OCI-LY7 (cell line): ENCODE measurements at regions not wholly inside any gene's neighbourhood (a gene's known extent, or its start where the extent isn't known, plus 50 kb on each side); places are given as distances from the start of the nearest gene placed in this dataset.

Source experiments
- BruUV-seq: library from RNA; stranded (reverse); fragments of 400-500 nt; replicated peaks from 2 replicates; lab custom pipeline; 2021; lab: Mats Ljungman, UMichigan
- CTCF ChIA-PET: fragments of 300-600 bp; sonication (Branson Sonifier 250); formaldehyde crosslinking; loops from one replicate; lab custom pipeline; 2022; ENCODE audit warnings: antibody characterized with exemption; ENCODE audit not compliant: unreplicated experiment; lab: Charles Lee
- POLR2A ChIA-PET: fragments of 300-600 bp; sonication (Branson Sonifier 250); formaldehyde crosslinking; loops from one replicate; lab custom pipeline; 2022; ENCODE audit warnings: antibody characterized with exemption; lab: Charles Lee
- DNase-seq: peaks from one replicate; pipeline ENCODE4 v3.0.0-alpha.2; 2015; ENCODE audit warnings: low spot score
- H2AFZ ChIP-seq: fragments of 200-600 bp; sonication (generic), shearing (Covaris generic); 2 replicates; pipeline ENCODE4 v1.6.1; 2014; ENCODE audit warnings: mild to moderate bottlenecking, antibody characterized with exemption, low read length, moderate library complexity
- H3K27ac ChIP-seq: fragments of 200-600 bp; sonication (generic); 2 replicates; pipeline ENCODE4 v1.5.1; 2014; ENCODE audit warnings: mixed run types, low read depth, mild to moderate bottlenecking, moderate library complexity, low read length, inconsistent platforms; ENCODE audit not compliant: poor library complexity, severe bottlenecking
- H3K36me3 ChIP-seq: fragments of 200-600 bp; sonication (generic); 2 replicates; pipeline ENCODE4 v1.6.1; 2014; ENCODE audit warnings: mild to moderate bottlenecking, antibody characterized with exemption, low read length, moderate library complexity, mixed read lengths; ENCODE audit not compliant: insufficient read depth
- H3K4me1 ChIP-seq: fragments of 200-600 bp; sonication (generic); 2 replicates; pipeline ENCODE4 v1.5.1; 2014; ENCODE audit warnings: mild to moderate bottlenecking, low read length; ENCODE audit not compliant: insufficient read depth, poor library complexity, severe bottlenecking
- H3K4me2 ChIP-seq: fragments of 200-600 bp; sonication (generic); 2 replicates; pipeline ENCODE4 v1.6.1; 2014; ENCODE audit warnings: mild to moderate bottlenecking, low read length
- H3K4me3 ChIP-seq: fragments of 200-600 bp; sonication (generic); 2 replicates; pipeline ENCODE4 v1.5.1; 2014; ENCODE audit warnings: mild to moderate bottlenecking, low read depth, low read length; ENCODE audit not compliant: poor library complexity, severe bottlenecking
- H3K79me2 ChIP-seq: fragments of 200-600 bp; sonication (generic); 2 replicates; pipeline ENCODE4 v1.6.1; 2016; ENCODE audit warnings: low read depth, mild to moderate bottlenecking, low read length, moderate library complexity, mixed read lengths; ENCODE audit not compliant: insufficient read depth
- H3K9me2 ChIP-seq: fragments of 200-600 bp; sonication (generic); 2 replicates; pipeline ENCODE4 v1.6.1; 2016; ENCODE audit warnings: mild to moderate bottlenecking, low read length, mixed read lengths; ENCODE audit not compliant: insufficient read depth
- H3K9me3 ChIP-seq: fragments of 200-600 bp; sonication (generic); 2 replicates; pipeline ENCODE4 v1.6.1; 2014; ENCODE audit warnings: mild to moderate bottlenecking, mixed run types, low read length, mixed read lengths
- H4K20me1 ChIP-seq: fragments of 200-600 bp; sonication (generic); 2 replicates; pipeline ENCODE4 v1.6.1; 2014; ENCODE audit warnings: mild to moderate bottlenecking, antibody characterized with exemption, low read length, moderate library complexity, mixed read lengths; ENCODE audit not compliant: insufficient read depth
- EZH2phosphoT487 ChIP-seq: fragments of 200-600 bp; sonication (generic); IDR thresholded peaks from 2 replicates; pipeline ENCODE4 v1.6.1; 2018; ENCODE audit warnings: low read depth, borderline replicate concordance, mild to moderate bottlenecking, mixed run types, antibody characterized with exemption, low read length, moderate library complexity, mixed read lengths
- intact Hi-C: fragments of 100-400 bp; cut with micrococcal nuclease; formaldehyde crosslinking; loops from one replicate; pipeline ENCODE4 v1.10.0; 2022; ENCODE audit not compliant: unreplicated experiment
- TF ChIP-seq, protein P1 (sequence below): fragments of 200-600 bp; sonication (generic); conservative IDR thresholded peaks from 2 replicates; pipeline ENCODE4 v1.5.1; 2014; ENCODE audit warnings: mild to moderate bottlenecking, antibody characterized with exemption, low read length, moderate library complexity, mixed read lengths

DNA sequence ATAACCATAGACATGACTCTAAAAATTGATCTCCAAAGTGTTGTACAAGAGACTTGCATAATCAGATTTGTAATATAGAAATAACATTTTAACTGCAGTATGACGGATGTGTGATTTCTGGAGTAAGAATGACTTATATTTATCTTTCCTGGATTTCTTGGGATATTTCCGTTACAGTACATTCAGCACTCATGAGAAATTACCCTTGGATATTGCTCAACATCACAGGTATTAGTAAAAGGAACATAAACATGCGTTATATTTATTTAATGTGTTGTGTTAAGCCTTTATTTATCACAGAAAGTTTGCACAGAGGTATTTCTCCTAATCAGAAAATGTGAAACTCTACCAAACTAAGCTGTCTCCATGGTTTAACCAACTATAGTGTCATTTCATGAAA is 1823.9 kb upstream of the C9orf72 start:
- Histone ChIP-seq H3K36me3 (no peaks in the 10 kb centered on the region), H3K4me1 (no peaks in the 10 kb centered on the region), H3K79me2 (no peaks in the 10 kb centered on the region), H3K4me2 (no peak overlapping the region), H3K9me3 (no peaks in the 10 kb centered on the region), H2AFZ (no peak overlapping the region), H4K20me1 (no peaks in the 10 kb centered on the region), H3K27ac (no peak overlapping the region), H3K9me2 (no peaks in the 10 kb centered on the region), H3K4me3 (no peak overlapping the region)
- no peak for DNase-seq
- ChIA-PET POLR2A (no interaction called here), CTCF (no interaction called here)
- TF ChIP-seq, protein P1, sequence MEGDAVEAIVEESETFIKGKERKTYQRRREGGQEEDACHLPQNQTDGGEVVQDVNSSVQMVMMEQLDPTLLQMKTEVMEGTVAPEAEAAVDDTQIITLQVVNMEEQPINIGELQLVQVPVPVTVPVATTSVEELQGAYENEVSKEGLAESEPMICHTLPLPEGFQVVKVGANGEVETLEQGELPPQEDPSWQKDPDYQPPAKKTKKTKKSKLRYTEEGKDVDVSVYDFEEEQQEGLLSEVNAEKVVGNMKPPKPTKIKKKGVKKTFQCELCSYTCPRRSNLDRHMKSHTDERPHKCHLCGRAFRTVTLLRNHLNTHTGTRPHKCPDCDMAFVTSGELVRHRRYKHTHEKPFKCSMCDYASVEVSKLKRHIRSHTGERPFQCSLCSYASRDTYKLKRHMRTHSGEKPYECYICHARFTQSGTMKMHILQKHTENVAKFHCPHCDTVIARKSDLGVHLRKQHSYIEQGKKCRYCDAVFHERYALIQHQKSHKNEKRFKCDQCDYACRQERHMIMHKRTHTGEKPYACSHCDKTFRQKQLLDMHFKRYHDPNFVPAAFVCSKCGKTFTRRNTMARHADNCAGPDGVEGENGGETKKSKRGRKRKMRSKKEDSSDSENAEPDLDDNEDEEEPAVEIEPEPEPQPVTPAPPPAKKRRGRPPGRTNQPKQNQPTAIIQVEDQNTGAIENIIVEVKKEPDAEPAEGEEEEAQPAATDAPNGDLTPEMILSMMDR = no peak
- TF ChIP-seq EZH2phosphoT487 = no peak
- intact Hi-C loops = no loop called here
- BruUV-seq = no TSS peak

DNA sequence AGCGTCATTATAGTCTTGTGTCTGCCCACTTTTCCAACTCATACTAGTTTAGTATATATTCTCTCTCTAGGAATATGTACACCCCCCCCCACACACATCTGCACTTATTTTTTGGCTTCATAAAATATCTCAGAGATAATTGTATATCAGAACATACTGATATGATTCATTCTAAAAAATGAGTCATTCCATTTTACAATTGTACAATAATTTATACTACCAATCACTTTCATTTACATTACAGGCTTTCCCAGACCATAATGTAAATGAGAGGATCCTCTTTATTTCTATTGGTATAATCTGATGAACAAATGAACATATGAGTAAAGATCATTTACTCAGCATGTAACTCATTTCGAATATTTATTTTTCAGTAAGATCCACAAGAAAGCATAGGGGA is 1842.9 kb upstream of the C9orf72 start:
- POLR2A ChIA-PET = no interaction called here
- no peak for TF ChIP-seq EZH2phosphoT487
- TF ChIP-seq, protein P1 = no peak

DNA sequence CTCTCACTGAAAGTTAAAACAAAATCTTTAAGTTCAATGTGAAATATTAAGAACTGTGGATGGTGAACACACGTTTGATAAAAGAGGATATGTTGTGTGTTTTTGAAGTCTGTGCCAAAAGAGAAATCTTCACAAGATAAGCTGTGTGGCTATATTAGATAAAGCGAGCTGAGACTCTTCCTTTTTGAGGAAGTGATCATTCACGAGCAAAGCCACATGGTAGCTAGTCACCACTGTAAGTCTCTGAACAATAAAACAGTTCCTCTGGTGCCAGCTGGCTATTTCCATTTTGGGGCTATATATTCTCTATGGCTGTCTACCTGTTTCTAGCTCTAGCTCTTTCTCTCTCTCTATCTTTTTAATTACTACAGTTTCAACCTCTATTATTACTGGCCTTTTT is 1849.2 kb upstream of the C9orf72 start:
- intact Hi-C loops = no loop called here
- peak; percentile 5 for DNase-seq
- no peak for TF ChIP-seq EZH2phosphoT487
- TF ChIP-seq, protein P1 = no peak
- Histone ChIP-seq H3K4me1 (no peaks in the 10 kb centered on the region), H3K79me2 (no peaks in the 10 kb centered on the region), H3K27ac (no peak overlapping the region), H3K4me3 (no peak overlapping the region), H3K9me3 (no peaks in the 10 kb centered on the region), H3K4me2 (no peak overlapping the region), H3K9me2 (no peaks in the 10 kb centered on the region), H3K36me3 (no peaks in the 10 kb centered on the region), H4K20me1 (no peaks in the 10 kb centered on the region), H2AFZ (no peak overlapping the region)
- POLR2A ChIA-PET = interaction anchor here (0.7 to 1.6 kb wide), 3 partner anchors 9 to 167 kb away, joined by 3 to 4 read pairs (median 3); no protein-coding TSS in a partner anchor
- no TSS peak for BruUV-seq
- CTCF ChIA-PET = no interaction called here

More for the DNA sequence above, 1842.9 kb upstream of the C9orf72 start:
- Histone ChIP-seq H3K4me2 (no peak overlapping the region), H4K20me1 (no peaks in the 10 kb centered on the region), H3K36me3 (no peaks in the 10 kb centered on the region), H3K79me2 (no peaks in the 10 kb centered on the region), H3K4me1 (no peaks in the 10 kb centered on the region), H2AFZ (no peak overlapping the region), H3K9me2 (no peaks in the 10 kb centered on the region), H3K4me3 (no peak overlapping the region), H3K9me3 (no peaks in the 10 kb centered on the region), H3K27ac (no peak overlapping the region)
- CTCF ChIA-PET = no interaction called here
- DNase-seq = no peak
- BruUV-seq = no TSS peak
- intact Hi-C loops = no loop called here
